Neutrophil (primary cell): ENCODE measurements at regions not wholly inside any gene's neighbourhood (a gene's known extent, or its start where the extent isn't known, plus 50 kb on each side); places are given as distances from the start of the nearest gene placed in this dataset.

Experiments used
- H3K27ac ChIP-seq: fragments of 200-600 bp; sonication (generic); 2 replicates; pipeline ENCODE4 v1.5.1; 2016; ENCODE audit warnings: mild to moderate bottlenecking, moderate library complexity
- H3K27me3 ChIP-seq: fragments of 200-600 bp; sonication (generic); 2 replicates; pipeline ENCODE4 v1.6.0; 2016; ENCODE audit warnings: mild to moderate bottlenecking
- H3K36me3 ChIP-seq: fragments of 200-600 bp; sonication (generic); 2 replicates; pipeline ENCODE4 v1.5.1; 2017
- H3K4me1 ChIP-seq, 2 experiments: fragments of 200-600 bp in 1 of 2; sonication (generic) in 1 of 2; 1 replicate in 1 of 2; 2 replicates in 1 of 2; pipeline versions ENCODE4 v1.5.1 to v1.6.1; 2013 to 2016; ENCODE audit warnings: low read depth in 1 of 2, low read length in 1 of 2, mild to moderate bottlenecking in 1 of 2, moderate library complexity in 1 of 2; ENCODE audit not compliant: control insufficient read depth in 1 of 2, insufficient read depth in 1 of 2
- H3K4me3 ChIP-seq, 2 experiments: fragments of 200-600 bp in 1 of 2; sonication (generic) in 1 of 2; 1 replicate in 1 of 2; 2 replicates in 1 of 2; pipeline ENCODE4 v1.5.1; 2013 to 2016; ENCODE audit warnings: low read depth in 1 of 2, low read length in 1 of 2, mild to moderate bottlenecking in 1 of 2, moderate library complexity in 1 of 2
- H3K9me3 ChIP-seq: fragments of 200-600 bp; sonication (generic); 2 replicates; pipeline ENCODE4 v1.5.1; 2016
- TF ChIP-seq, protein P1 (sequence below): fragments of 200-600 bp; sonication (generic); IDR thresholded peaks from 2 replicates; pipeline ENCODE4 v1.5.1; 2016; ENCODE audit warnings: antibody characterized with exemption

GRCh38 chr6:10219510-10219909, 195.4 kb downstream of the TFAP2A start:
- H3K36me3 ChIP-seq, result no peaks in the 10 kb centered on the region
- no peaks in the 10 kb centered on the region for H3K9me3 ChIP-seq
- no peak overlapping the region for H3K27ac ChIP-seq
- no peak overlapping the region for H3K4me3 ChIP-seq
- TF ChIP-seq, protein P1, sequence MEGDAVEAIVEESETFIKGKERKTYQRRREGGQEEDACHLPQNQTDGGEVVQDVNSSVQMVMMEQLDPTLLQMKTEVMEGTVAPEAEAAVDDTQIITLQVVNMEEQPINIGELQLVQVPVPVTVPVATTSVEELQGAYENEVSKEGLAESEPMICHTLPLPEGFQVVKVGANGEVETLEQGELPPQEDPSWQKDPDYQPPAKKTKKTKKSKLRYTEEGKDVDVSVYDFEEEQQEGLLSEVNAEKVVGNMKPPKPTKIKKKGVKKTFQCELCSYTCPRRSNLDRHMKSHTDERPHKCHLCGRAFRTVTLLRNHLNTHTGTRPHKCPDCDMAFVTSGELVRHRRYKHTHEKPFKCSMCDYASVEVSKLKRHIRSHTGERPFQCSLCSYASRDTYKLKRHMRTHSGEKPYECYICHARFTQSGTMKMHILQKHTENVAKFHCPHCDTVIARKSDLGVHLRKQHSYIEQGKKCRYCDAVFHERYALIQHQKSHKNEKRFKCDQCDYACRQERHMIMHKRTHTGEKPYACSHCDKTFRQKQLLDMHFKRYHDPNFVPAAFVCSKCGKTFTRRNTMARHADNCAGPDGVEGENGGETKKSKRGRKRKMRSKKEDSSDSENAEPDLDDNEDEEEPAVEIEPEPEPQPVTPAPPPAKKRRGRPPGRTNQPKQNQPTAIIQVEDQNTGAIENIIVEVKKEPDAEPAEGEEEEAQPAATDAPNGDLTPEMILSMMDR, result no peak
- H3K4me1 ChIP-seq, result no peaks in the 10 kb centered on the region
- H3K27me3 ChIP-seq, result no peaks in the 10 kb centered on the region

DNA sequence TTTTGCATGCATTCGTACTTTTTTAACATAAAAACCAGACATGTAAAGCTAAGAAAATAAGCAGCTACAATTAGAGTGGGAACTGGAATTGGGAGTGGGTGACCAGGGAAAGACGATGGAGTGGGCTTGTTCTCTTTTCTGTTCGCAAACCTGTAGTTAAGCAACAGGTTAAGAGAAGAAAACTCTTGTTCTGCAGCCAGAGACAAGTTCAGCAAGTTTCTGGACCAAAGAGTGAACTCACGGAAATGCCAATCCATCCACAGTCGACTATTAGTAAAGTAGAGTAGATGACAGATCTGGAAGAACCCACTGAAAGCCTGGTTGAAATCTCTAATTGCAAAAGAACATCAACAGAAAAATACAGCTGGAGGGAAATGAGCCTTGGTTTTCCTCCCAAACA, 197.8 kb downstream of the TFAP2A start:
- H3K36me3 ChIP-seq, result no peaks in the 10 kb centered on the region
- no peak overlapping the region for H3K4me3 ChIP-seq
- H3K27me3 ChIP-seq, result no peaks in the 10 kb centered on the region
- H3K27ac ChIP-seq, result no peak overlapping the region
- TF ChIP-seq, protein P1, result no peak
- no peaks in the 10 kb centered on the region for H3K4me1 ChIP-seq
- H3K9me3 ChIP-seq, result no peaks in the 10 kb centered on the region

DNA sequence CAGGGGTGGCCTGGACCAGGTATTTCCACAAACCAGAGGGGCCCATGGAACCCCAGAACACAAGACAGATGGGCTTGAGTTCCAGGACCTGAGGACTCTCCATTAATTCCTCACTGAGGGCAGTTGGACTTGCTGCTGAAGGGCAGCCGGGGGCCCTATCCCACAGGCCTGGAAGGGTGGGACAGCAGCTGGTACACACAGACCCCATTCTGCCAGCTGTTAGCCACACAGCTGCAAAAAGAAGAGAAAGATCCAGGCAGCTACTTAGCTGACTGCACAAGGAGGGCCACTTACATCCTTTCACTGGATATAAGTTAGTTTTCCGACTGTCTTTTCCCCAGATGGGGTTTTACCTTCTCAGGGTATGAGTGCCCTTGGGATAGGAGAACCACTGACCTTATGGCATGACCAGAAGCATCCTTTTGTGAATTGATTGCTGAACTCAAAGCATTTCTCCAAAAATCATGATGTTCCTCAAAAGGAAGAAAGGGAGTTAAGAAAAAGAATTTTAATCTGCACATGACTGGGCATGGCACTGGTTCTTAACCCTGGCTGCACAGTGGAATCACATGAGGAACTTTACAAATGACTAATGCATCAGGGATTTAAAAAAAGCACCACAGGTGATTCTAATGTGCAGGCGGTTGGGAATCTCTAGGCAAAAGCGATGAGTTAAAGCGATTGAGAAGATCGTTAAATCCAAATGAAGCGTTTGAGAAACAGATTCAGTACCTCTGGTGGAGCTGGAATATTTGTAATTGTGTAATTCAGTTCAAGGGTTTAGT, 199.4 kb downstream of the TFAP2A start:
- H3K27ac ChIP-seq, result no peak overlapping the region
- H3K27me3 ChIP-seq, result no peaks in the 10 kb centered on the region
- H3K4me1 ChIP-seq, result no peaks in the 10 kb centered on the region
- H3K36me3 ChIP-seq, result no peaks in the 10 kb centered on the region
- no peak overlapping the region for H3K4me3 ChIP-seq
- H3K9me3 ChIP-seq, result no peaks in the 10 kb centered on the region
- TF ChIP-seq, protein P1, result no peak

GRCh38 chr6:10210052-10210451, 204.8 kb downstream of the TFAP2A start:
- TF ChIP-seq, protein P1, result no peak
- H3K36me3 ChIP-seq, result no peaks in the 10 kb centered on the region
- no peak overlapping the region for H3K4me3 ChIP-seq
- H3K4me1 ChIP-seq, result no peaks in the 10 kb centered on the region
- H3K27ac ChIP-seq, result no peak overlapping the region
- H3K9me3 ChIP-seq, result no peaks in the 10 kb centered on the region
- peaks cover 9% of the 10 kb centered on the region for H3K27me3 ChIP-seq

DNA sequence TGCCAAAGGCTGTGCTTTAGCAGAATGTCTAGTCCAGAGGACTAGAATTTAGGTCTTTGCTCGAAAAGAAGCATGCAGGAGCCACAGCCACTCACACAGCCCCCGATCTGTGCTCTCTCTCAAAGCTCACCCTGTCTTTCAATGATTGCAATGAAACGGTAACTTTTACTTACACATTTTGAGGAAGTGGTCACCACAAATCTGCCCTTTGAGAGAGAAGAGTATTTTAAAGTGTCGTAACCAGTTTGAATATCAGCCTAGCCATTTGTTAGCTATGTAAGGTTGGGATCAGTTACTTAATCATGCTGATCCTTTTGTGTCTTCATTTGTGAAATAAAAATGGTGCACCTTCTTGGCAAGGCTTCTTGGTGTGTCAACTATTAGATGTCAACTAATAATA, 209.0 kb downstream of the TFAP2A start:
- Histone ChIP-seq H3K27me3 (peaks cover 9% of the 10 kb centered on the region), H3K36me3 (no peaks in the 10 kb centered on the region), H3K4me3 (no peak overlapping the region), H3K9me3 (no peaks in the 10 kb centered on the region), H3K27ac (no peak overlapping the region), H3K4me1 (no peaks in the 10 kb centered on the region)
- TF ChIP-seq, protein P1, result no peak
